ENCODE measurements at regions not wholly inside any gene's neighbourhood (a gene's known extent, or its start where the extent isn't known, plus 50 kb on each side); places are given as distances from the start of the nearest gene placed in this dataset.

GRCh38 chr12:42862055-42862454, 272.5 kb upstream of the PRICKLE1 start:
- TF ChIP-seq POLR2A (IDR thresholded peaks at IDR 0.05; ENCODE audit: extremely low read depth, insufficient read length) (no peak), CTCF (IDR thresholded peaks at IDR 0.05; ENCODE audit: low read depth, low read length) (no peak)
